ENCODE measurements at regions not wholly inside any gene's neighbourhood (a gene's known extent, or its start where the extent isn't known, plus 50 kb on each side); places are given as distances from the start of the nearest gene placed in this dataset.
A peak's percentile ranks its signal among the peaks of the same experiment; 100 is the strongest.

- Mint-ChIP-seq H3K4me3 (no peak overlapping the region), H3K4me1 (peaks cover 0 to 6% (median 3%) of the 10 kb centered on the region in 3 donors), H3K36me3 (peaks cover 0 to 5% (median 0%) of the 10 kb centered on the region in 3 donors), H3K27ac (no peak overlapping the region), H3K9me3 (no peaks in the 10 kb centered on the region), H3K27me3 (no peaks in the 10 kb centered on the region)
- Histone ChIP-seq H3K27me3 (ENCODE audit: insufficient read depth, low read length, poor library complexity, severe bottlenecking) (no peaks in the 10 kb centered on the region), H3K9me3 (ENCODE audit: low read length) (no peaks in the 10 kb centered on the region), H3K4me1 (ENCODE audit: insufficient read depth, low read length) (no peaks in the 10 kb centered on the region), H3K4me3 (ENCODE audit: low read length) (no peak overlapping the region), H3K36me3 (ENCODE audit: insufficient read depth, low read length) (no peaks in the 10 kb centered on the region), H3K27ac (ENCODE audit: low read depth, low read length) (no peak overlapping the region)
- no peak for DNase-seq
- CTCF ChIA-PET, result no interaction called here
- POLR2A ChIA-PET, result no interaction called here
Measured at GRCh38 chr17:63153488-63153887, 187.5 kb downstream of the TANC2 start.

GRCh38 chr17:63154586-63155244, 188.7 kb downstream of the TANC2 start:
- Mint-ChIP-seq H3K4me1 (peaks cover 0 to 6% (median 3%) of the 10 kb centered on the region in 3 donors), H3K27me3 (no peaks in the 10 kb centered on the region), H3K9me3 (no peaks in the 10 kb centered on the region), H3K27ac (peak overlapping the region in 1 of 8 donors; percentile 1), H3K36me3 (peaks cover 0 to 4% (median 0%) of the 10 kb centered on the region in 3 donors), H3K4me3 (no peak overlapping the region)
- Histone ChIP-seq H3K27ac (ENCODE audit: low read depth, low read length) (no peak overlapping the region), H3K36me3 (ENCODE audit: insufficient read depth, low read length) (no peaks in the 10 kb centered on the region), H3K27me3 (ENCODE audit: insufficient read depth, low read length, poor library complexity, severe bottlenecking) (no peaks in the 10 kb centered on the region), H3K4me3 (ENCODE audit: low read length) (no peak overlapping the region), H3K4me1 (ENCODE audit: insufficient read depth, low read length) (no peaks in the 10 kb centered on the region), H3K9me3 (ENCODE audit: low read length) (no peaks in the 10 kb centered on the region)
- CTCF ChIA-PET, result no interaction called here
- DNase-seq, result no peak
- POLR2A ChIA-PET, result no interaction called here

GRCh38 chr17:63156986-63157385, 191.0 kb downstream of the TANC2 start:
- no peaks in the 10 kb centered on the region for H3K27me3 ChIP-seq (ENCODE audit: insufficient read depth, low read length, poor library complexity, severe bottlenecking)
- Mint-ChIP-seq H3K4me3 (no peak overlapping the region), H3K4me1 (peaks cover 0 to 6% (median 3%) of the 10 kb centered on the region in 3 donors), H3K27ac (no peak overlapping the region), H3K27me3 (no peaks in the 10 kb centered on the region), H3K9me3 (no peaks in the 10 kb centered on the region), H3K36me3 (no peaks in the 10 kb centered on the region)
- ChIA-PET CTCF (no interaction called here), POLR2A (no interaction called here)
- H3K9me3 ChIP-seq (ENCODE audit: low read length), result no peaks in the 10 kb centered on the region
- H3K4me3 ChIP-seq (ENCODE audit: low read length), result no peak overlapping the region
- H3K4me1 ChIP-seq (ENCODE audit: insufficient read depth, low read length), result no peaks in the 10 kb centered on the region
- H3K36me3 ChIP-seq (ENCODE audit: insufficient read depth, low read length), result no peaks in the 10 kb centered on the region
- H3K27ac ChIP-seq (ENCODE audit: low read depth, low read length), result no peak overlapping the region
- no peak for DNase-seq

- CTCF ChIA-PET, result no interaction called here
- Mint-ChIP-seq H3K27me3 (no peaks in the 10 kb centered on the region), H3K4me1 (no peaks in the 10 kb centered on the region)
Measured at GRCh38 chr17:63162406-63163157, 196.5 kb downstream of the TANC2 start.

GRCh38 chr17:63163158-63163520, 197.1 kb downstream of the TANC2 start:
- DNase-seq, result no peak
- Histone ChIP-seq H3K36me3 (ENCODE audit: insufficient read depth, low read length) (no peaks in the 10 kb centered on the region), H3K27me3 (ENCODE audit: insufficient read depth, low read length, poor library complexity, severe bottlenecking) (no peaks in the 10 kb centered on the region), H3K9me3 (ENCODE audit: low read length) (no peaks in the 10 kb centered on the region), H3K27ac (ENCODE audit: low read depth, low read length) (no peak overlapping the region), H3K4me1 (ENCODE audit: insufficient read depth, low read length) (no peaks in the 10 kb centered on the region), H3K4me3 (ENCODE audit: low read length) (no peak overlapping the region)
- H3K4me3 Mint-ChIP-seq, result no peak overlapping the region
- no peaks in the 10 kb centered on the region for H3K4me1 Mint-ChIP-seq
- ChIA-PET CTCF (no interaction called here), POLR2A (no interaction called here)
- no peaks in the 10 kb centered on the region for H3K9me3 Mint-ChIP-seq
- H3K27ac Mint-ChIP-seq, result no peak overlapping the region
- no peaks in the 10 kb centered on the region for H3K27me3 Mint-ChIP-seq
- H3K36me3 Mint-ChIP-seq, result no peaks in the 10 kb centered on the region

More at GRCh38 chr17:63162406-63163157, 196.5 kb downstream of the TANC2 start:
- H3K9me3 ChIP-seq (ENCODE audit: low read length), result no peaks in the 10 kb centered on the region
- DNase-seq, result no peak
- no peaks in the 10 kb centered on the region for H3K27me3 ChIP-seq (ENCODE audit: insufficient read depth, low read length, poor library complexity, severe bottlenecking)
- no peak overlapping the region for H3K27ac Mint-ChIP-seq
- H3K4me3 ChIP-seq (ENCODE audit: low read length), result no peak overlapping the region
- no peaks in the 10 kb centered on the region for H3K9me3 Mint-ChIP-seq
- no peaks in the 10 kb centered on the region for H3K4me1 ChIP-seq (ENCODE audit: insufficient read depth, low read length)
- POLR2A ChIA-PET, result no interaction called here
- H3K4me3 Mint-ChIP-seq, result no peak overlapping the region
- no peaks in the 10 kb centered on the region for H3K36me3 ChIP-seq (ENCODE audit: insufficient read depth, low read length)
- no peaks in the 10 kb centered on the region for H3K36me3 Mint-ChIP-seq
- no peak overlapping the region for H3K27ac ChIP-seq (ENCODE audit: low read depth, low read length)

GRCh38 chr17:63165400-63165799, 199.4 kb downstream of the TANC2 start:
- Mint-ChIP-seq H3K27ac (no peak overlapping the region), H3K4me3 (no peak overlapping the region), H3K9me3 (no peaks in the 10 kb centered on the region), H3K27me3 (no peaks in the 10 kb centered on the region), H3K36me3 (no peaks in the 10 kb centered on the region), H3K4me1 (no peaks in the 10 kb centered on the region)
- ChIA-PET POLR2A (no interaction called here), CTCF (no interaction called here)
- H3K4me1 ChIP-seq (ENCODE audit: insufficient read depth, low read length), result no peaks in the 10 kb centered on the region
- no peak overlapping the region for H3K27ac ChIP-seq (ENCODE audit: low read depth, low read length)
- no peak overlapping the region for H3K4me3 ChIP-seq (ENCODE audit: low read length)
- no peaks in the 10 kb centered on the region for H3K27me3 ChIP-seq (ENCODE audit: insufficient read depth, low read length, poor library complexity, severe bottlenecking)
- no peak for DNase-seq
- H3K36me3 ChIP-seq (ENCODE audit: insufficient read depth, low read length), result no peaks in the 10 kb centered on the region
- no peaks in the 10 kb centered on the region for H3K9me3 ChIP-seq (ENCODE audit: low read length)

GRCh38 chr17:63170795-63171194, 204.8 kb downstream of the TANC2 start:
- H3K9me3 ChIP-seq (ENCODE audit: low read length), result no peaks in the 10 kb centered on the region
- Mint-ChIP-seq H3K4me1 (no peaks in the 10 kb centered on the region), H3K4me3 (no peak overlapping the region), H3K27ac (no peak overlapping the region), H3K36me3 (peaks cover 0 to 1% (median 0%) of the 10 kb centered on the region in 3 donors), H3K9me3 (no peaks in the 10 kb centered on the region), H3K27me3 (no peaks in the 10 kb centered on the region)
- DNase-seq, result no peak
- no peaks in the 10 kb centered on the region for H3K4me1 ChIP-seq (ENCODE audit: insufficient read depth, low read length)
- no peaks in the 10 kb centered on the region for H3K36me3 ChIP-seq (ENCODE audit: insufficient read depth, low read length)
- H3K27ac ChIP-seq (ENCODE audit: low read depth, low read length), result no peak overlapping the region
- ChIA-PET CTCF (no interaction called here), POLR2A (no interaction called here)
- H3K4me3 ChIP-seq (ENCODE audit: low read length), result no peak overlapping the region
- no peaks in the 10 kb centered on the region for H3K27me3 ChIP-seq (ENCODE audit: insufficient read depth, low read length, poor library complexity, severe bottlenecking)

- no peak overlapping the region for H3K27ac ChIP-seq (ENCODE audit: low read depth, low read length)
- CTCF ChIA-PET, result no interaction called here
- Mint-ChIP-seq H3K9me3 (no peaks in the 10 kb centered on the region), H3K36me3 (peaks cover 0 to 1% (median 0%) of the 10 kb centered on the region in 3 donors), H3K4me3 (no peak overlapping the region), H3K4me1 (no peaks in the 10 kb centered on the region), H3K27ac (no peak overlapping the region), H3K27me3 (no peaks in the 10 kb centered on the region)
- POLR2A ChIA-PET, result no interaction called here
- H3K36me3 ChIP-seq (ENCODE audit: insufficient read depth, low read length), result no peaks in the 10 kb centered on the region
- H3K4me1 ChIP-seq (ENCODE audit: insufficient read depth, low read length), result no peaks in the 10 kb centered on the region
- no peak for DNase-seq
- no peaks in the 10 kb centered on the region for H3K9me3 ChIP-seq (ENCODE audit: low read length)
- H3K27me3 ChIP-seq (ENCODE audit: insufficient read depth, low read length, poor library complexity, severe bottlenecking), result no peaks in the 10 kb centered on the region
- no peak overlapping the region for H3K4me3 ChIP-seq (ENCODE audit: low read length)
Measured at GRCh38 chr17:63171428-63172393, 205.7 kb downstream of the TANC2 start.

All from CD8-positive, alpha-beta memory T cell (primary cell).